ENCODE measurements at regions not wholly inside any gene's neighbourhood (a gene's known extent, or its start where the extent isn't known, plus 50 kb on each side); places are given as distances from the start of the nearest gene placed in this dataset.

GRCh38 chr3:127512256-127512655 lies 78.3 kb downstream of the TPRA1 start:
- Histone ChIP-seq H3K4me3 (no peak overlapping the region), H3K27ac (no peak overlapping the region), H3K4me2 (no peak overlapping the region), H3K9me3 (no peaks in the 10 kb centered on the region), H3K4me1 (no peaks in the 10 kb centered on the region)
- POLR2A ChIA-PET: no interaction called here
- CTCF ChIA-PET: no interaction called here
- ATAC-seq: no peak
- no peak for TF ChIP-seq ZNF302 (CRISPR knock-in tag; IDR thresholded peaks at IDR 0.05)
- no peak for TF ChIP-seq GATA3 (IDR thresholded peaks at IDR 0.05; ENCODE audit: borderline replicate concordance)
- no peak for TF ChIP-seq ZC3H11A (IDR thresholded peaks at IDR 0.05)
- no peak for TF ChIP-seq REST (IDR thresholded peaks at IDR 0.05)
- no peak for TF ChIP-seq KDM5A (IDR thresholded peaks at IDR 0.05)
- FAIRE-seq: no peak
- 55% methylated on average over 3 of the region's 3 CpGs for WGBS (ENCODE audit: missing lambda C conversion rate)
- DNase-seq (ENCODE audit: low read depth in 1 of 2, low spot score in 1 of 2): no peak

GRCh38 chr3:127501177-127501576 lies 89.4 kb downstream of the TPRA1 start:
- no peak overlapping the region for H3K4me3 ChIP-seq
- H3K27ac ChIP-seq: no peak overlapping the region
- ATAC-seq (no peak), FAIRE-seq (no peak), DNase-seq (ENCODE audit: low read depth in 1 of 2, low spot score in 1 of 2) (no peak)
- 20% methylated on average over 1 of the region's 1 CpG for WGBS (ENCODE audit: missing lambda C conversion rate)
- CTCF ChIA-PET: interaction anchor here (1.0 to 1.5 kb wide), 2 partner anchors 11 to 42 kb away, joined by 3 to 5 read pairs; no protein-coding TSS in a partner anchor
- POLR2A ChIA-PET: no interaction called here
- H3K4me1 ChIP-seq: no peaks in the 10 kb centered on the region
- H3K4me2 ChIP-seq: no peak overlapping the region
- TF ChIP-seq NPAS2 (CRISPR knock-in tag; IDR thresholded peaks at IDR 0.05; ENCODE audit: borderline replicate concordance): no peak
- TF ChIP-seq BCL3 (IDR thresholded peaks at IDR 0.05): no peak
- no peak for TF ChIP-seq RNF2 (IDR thresholded peaks at IDR 0.05; ENCODE audit: borderline replicate concordance, low read depth)
- TF ChIP-seq EP300 (IDR thresholded peaks at IDR 0.05): no peak
- no peak for TF ChIP-seq HDAC2 (IDR thresholded peaks at IDR 0.05)
- no peak for TF ChIP-seq ZFP36 (IDR thresholded peaks at IDR 0.05; ENCODE audit: borderline replicate concordance, partially characterized antibody)
- TF ChIP-seq RARB (CRISPR knock-in tag; IDR thresholded peaks at IDR 0.05): no peak
- TF ChIP-seq ZSCAN20 (CRISPR knock-in tag; IDR thresholded peaks at IDR 0.05): no peak
- no peak for TF ChIP-seq JUN (IDR thresholded peaks at IDR 0.05)
- no peak for TF ChIP-seq TFCP2L1 (CRISPR knock-in tag; IDR thresholded peaks at IDR 0.05)
- peaks cover 13% of the 10 kb centered on the region; the same call in 1 of the 3 replicates for H3K9me3 ChIP-seq

GRCh38 chr3:127497676-127498075 lies 92.9 kb downstream of the TPRA1 start:
- no peak for DNase-seq (ENCODE audit: low read depth in 1 of 2, low spot score in 1 of 2)
- no peak overlapping the region for H3K4me3 ChIP-seq
- POLR2A ChIA-PET: no interaction called here
- 6% methylated on average over 2 of the region's 2 CpGs for WGBS (ENCODE audit: missing lambda C conversion rate)
- CTCF ChIA-PET: no interaction called here
- TF ChIP-seq CBX2 (IDR thresholded peaks at IDR 0.05; ENCODE audit: borderline replicate concordance, low read depth) (no peak), HOXA7 (CRISPR knock-in tag; IDR thresholded peaks at IDR 0.05) (no peak), PHF8 (IDR thresholded peaks at IDR 0.05; ENCODE audit: borderline replicate concordance, low read depth) (no peak), JUN (IDR thresholded peaks at IDR 0.05) (no peak), CHD2 (IDR thresholded peaks at IDR 0.05; ENCODE audit: low read length, partially characterized antibody) (no peak), MAFK (IDR thresholded peaks at IDR 0.05; ENCODE audit: partially characterized antibody) (no peak), POLR2AphosphoS2 (conservative IDR thresholded peaks at IDR 0.05; ENCODE audit: low read length) (no peak), BHLHE40 (IDR thresholded peaks at IDR 0.05; ENCODE audit: low read depth, low read length) (no peak), EHMT2 (IDR thresholded peaks at IDR 0.05; ENCODE audit: low read depth) (no peak), CTCF (IDR thresholded peaks at IDR 0.05) (no peak), HOXB13 (CRISPR knock-in tag; IDR thresholded peaks at IDR 0.05; ENCODE audit: low read depth) (no peak), CEBPB (IDR thresholded peaks at IDR 0.05) (no peak), EHF (CRISPR knock-in tag; IDR thresholded peaks at IDR 0.05) (no peak), POLR2A (IDR thresholded peaks at IDR 0.05; ENCODE audit: low read length) (no peak), RFX5 (IDR thresholded peaks at IDR 0.05) (no peak), HDAC2 (IDR thresholded peaks at IDR 0.05) (no peak)
- no peak for FAIRE-seq
- H3K4me1 ChIP-seq: no peaks in the 10 kb centered on the region
- no peak overlapping the region for H3K4me2 ChIP-seq
- no peak overlapping the region for H3K27ac ChIP-seq
- peaks cover 13% of the 10 kb centered on the region; the same call in 1 of the 3 replicates for H3K9me3 ChIP-seq
- no peak for ATAC-seq
